CD14-positive monocyte (primary cell): ENCODE measurements at regions not wholly inside any gene's neighbourhood (a gene's known extent, or its start where the extent isn't known, plus 50 kb on each side); places are given as distances from the start of the nearest gene placed in this dataset.

Source experiments
- DNase-seq, 3 donors: peaks; one replicate each; pipeline ENCODE4 v3.0.0-alpha.2; 2011 to 2022
- H2AFZ ChIP-seq: 2 replicates; pipeline ENCODE4 v1.6.0; 2012; ENCODE audit warnings: mild to moderate bottlenecking, low read depth, low read length, inconsistent platforms; ENCODE audit not compliant: insufficient read depth, poor library complexity, severe bottlenecking
- H3K27ac ChIP-seq, 2 donors: 1 replicate in 1 of 2; 2 replicates in 1 of 2; pipeline ENCODE4 v1.5.1; 2012 to 2013; ENCODE audit warnings: low read length in 2 of 2, control low read depth in 1 of 2, inconsistent platforms in 1 of 2, low read depth in 1 of 2, mild to moderate bottlenecking in 1 of 2
- H3K27me3 ChIP-seq, 2 donors: one replicate each; pipeline versions ENCODE4 v1.6.0 to v1.6.1; 2011 to 2013; ENCODE audit warnings: low read length in 2 of 2; ENCODE audit not compliant: control insufficient read depth in 2 of 2, insufficient read depth in 2 of 2
- H3K36me3 ChIP-seq, 2 donors: replicated peaks in 1 of 2; 1 replicate in 1 of 2; 2 replicates in 1 of 2; pipeline versions ENCODE4 v1.5.1 to v1.6.1; 2012 to 2013; ENCODE audit warnings: low read length in 2 of 2, control low read depth in 1 of 2, inconsistent platforms in 1 of 2, mild to moderate bottlenecking in 1 of 2; ENCODE audit not compliant: insufficient read depth in 2 of 2, control insufficient read depth in 1 of 2
- H3K4me1 ChIP-seq, 2 donors: 1 replicate in 1 of 2; 2 replicates in 1 of 2; pipeline versions ENCODE4 v1.5.1 to v1.6.1; 2012 to 2013; ENCODE audit warnings: low read length in 2 of 2, control low read depth in 1 of 2, inconsistent platforms in 1 of 2, mild to moderate bottlenecking in 1 of 2, moderate library complexity in 1 of 2; ENCODE audit not compliant: insufficient read depth in 2 of 2, control insufficient read depth in 1 of 2
- H3K4me2 ChIP-seq: replicated peaks from 2 replicates; pipeline ENCODE3; 2012; ENCODE audit warnings: low read length, moderate library complexity, mild to moderate bottlenecking; ENCODE audit not compliant: poor library complexity, severe bottlenecking; ENCODE audit errors: extremely low read depth
- H3K4me3 ChIP-seq, 3 experiments: fragments of 200-600 bp in 1 of 3; sonication (generic) in 1 of 3; replicated peaks in 1 of 3; 1 replicate in 2 of 3; 2 replicates in 1 of 3; pipeline ENCODE4 v1.5.1; 2011 to 2013; ENCODE audit warnings: low read length in 3 of 3, mild to moderate bottlenecking in 3 of 3, control low read depth in 2 of 3, low read depth in 2 of 3, inconsistent platforms in 1 of 3, moderate library complexity in 1 of 3
- H3K79me2 ChIP-seq: 2 replicates; pipeline ENCODE4 v1.6.0; 2012; ENCODE audit warnings: mild to moderate bottlenecking, control low read depth, inconsistent platforms, low read length, moderate library complexity; ENCODE audit not compliant: insufficient read depth
- H3K9ac ChIP-seq: 2 replicates; pipeline ENCODE4 v1.6.0; 2017; ENCODE audit warnings: low read length, mild to moderate bottlenecking; ENCODE audit not compliant: insufficient read depth, poor library complexity, severe bottlenecking
- H3K9me3 ChIP-seq, 2 donors: replicated peaks in 1 of 2; 1 replicate in 1 of 2; 2 replicates in 1 of 2; pipeline versions ENCODE4 v1.5.1 to v1.6.1; 2012 to 2013; ENCODE audit warnings: low read length in 2 of 2, control low read depth in 1 of 2; ENCODE audit not compliant: control insufficient read depth in 1 of 2, insufficient read depth in 1 of 2
- H4K20me1 ChIP-seq: 2 replicates; pipeline ENCODE4 v1.6.0; 2012; ENCODE audit warnings: mild to moderate bottlenecking, low read length, control low read depth, moderate library complexity; ENCODE audit not compliant: insufficient read depth
- H3K27ac Mint-ChIP-seq, 7 donors: one replicate each; pipeline ENCODE4 v1.8.0; 2020; ENCODE audit warnings: mild to moderate bottlenecking in 7 of 7, mixed read lengths in 7 of 7, moderate library complexity in 6 of 7, inconsistent platforms in 2 of 7
- H3K27me3 Mint-ChIP-seq, 3 donors: one replicate each; pipeline ENCODE4 v1.8.0; 2021 to 2022; ENCODE audit warnings: low read depth in 3 of 3, mild to moderate bottlenecking in 3 of 3, mixed read lengths in 3 of 3, moderate library complexity in 3 of 3, inconsistent platforms in 1 of 3
- H3K36me3 Mint-ChIP-seq, 2 donors: one replicate each; pipeline ENCODE4 v1.8.0; 2020; ENCODE audit warnings: mixed read lengths in 2 of 2, inconsistent platforms in 1 of 2, mild to moderate bottlenecking in 1 of 2
- H3K4me1 Mint-ChIP-seq: one replicate; pipeline ENCODE4 v1.8.0; 2020; ENCODE audit warnings: mild to moderate bottlenecking, mixed read lengths
- H3K4me3 Mint-ChIP-seq, 2 donors: one replicate each; pipeline ENCODE4 v1.8.0; 2020; ENCODE audit warnings: mild to moderate bottlenecking in 2 of 2, mixed read lengths in 2 of 2, moderate library complexity in 1 of 2
- H3K9me3 Mint-ChIP-seq, 7 donors: one replicate each; pipeline ENCODE4 v1.8.0; 2020 to 2022; ENCODE audit warnings: mixed read lengths in 7 of 7, mild to moderate bottlenecking in 6 of 7, moderate library complexity in 6 of 7, inconsistent platforms in 2 of 7
- WGBS: methylation state at CpG from one replicate; pipeline ENCODE4 v1.1.5; 2013; ENCODE audit warnings: missing lambda C conversion rate; ENCODE audit not compliant: insufficient coverage; 5-methylcytosine and 5-hydroxymethylcytosine counted together
- intact Hi-C, 2 donors: fragments of 100-400 bp; cut with micrococcal nuclease; formaldehyde crosslinking; loops; one replicate each; pipeline versions ENCODE4 v1.15.0 to v1.15.1; 2023
- TF ChIP-seq, protein P1 (sequence below): fragments of 200-600 bp; IDR thresholded peaks from one replicate; pipeline ENCODE4 v1.8.0; 2022; ENCODE audit warnings: antibody characterized with exemption, mild to moderate bottlenecking

DNA sequence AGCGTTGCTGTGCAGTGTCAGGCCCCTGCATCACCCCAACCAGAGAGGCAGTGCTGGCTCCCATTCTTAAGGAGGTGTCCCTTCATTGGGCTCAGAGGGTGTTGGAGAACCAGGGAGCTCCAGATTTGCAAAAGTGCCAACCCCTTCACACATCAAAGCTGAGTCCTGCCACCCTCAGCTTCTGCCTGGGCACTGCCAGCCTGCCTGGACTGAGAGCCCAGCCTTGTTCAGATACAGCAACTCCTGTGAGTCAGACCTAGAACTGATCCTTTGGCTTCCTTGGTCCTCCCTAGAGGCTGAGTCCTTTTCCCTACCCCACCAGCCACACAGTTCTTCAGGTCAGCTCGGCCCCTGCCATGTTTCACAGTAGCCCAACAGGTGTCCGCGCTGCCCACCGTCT is 424.9 kb upstream of the MYT1L start:
- Histone ChIP-seq H3K36me3 (no peaks in the 10 kb centered on the region), H3K9me3 (peaks cover 13 to 38% of the 10 kb centered on the region in 2 donors), H3K4me3 (no peak overlapping the region), H3K27me3 (no peaks in the 10 kb centered on the region), H3K4me2 (no peak overlapping the region), H3K27ac (no peak overlapping the region), H4K20me1 (no peaks in the 10 kb centered on the region), H2AFZ (no peak overlapping the region), H3K9ac (no peak overlapping the region), H3K4me1 (peaks cover 7 to 11% of the 10 kb centered on the region in 2 donors), H3K79me2 (no peaks in the 10 kb centered on the region)
- peaks cover 8 to 43% (median 35%) of the 10 kb centered on the region in 7 donors for H3K9me3 Mint-ChIP-seq
- H3K4me3 Mint-ChIP-seq, result no peak overlapping the region
- WGBS, result 91% methylated on average over 4 of the region's 5 CpGs
- TF ChIP-seq, protein P1, sequence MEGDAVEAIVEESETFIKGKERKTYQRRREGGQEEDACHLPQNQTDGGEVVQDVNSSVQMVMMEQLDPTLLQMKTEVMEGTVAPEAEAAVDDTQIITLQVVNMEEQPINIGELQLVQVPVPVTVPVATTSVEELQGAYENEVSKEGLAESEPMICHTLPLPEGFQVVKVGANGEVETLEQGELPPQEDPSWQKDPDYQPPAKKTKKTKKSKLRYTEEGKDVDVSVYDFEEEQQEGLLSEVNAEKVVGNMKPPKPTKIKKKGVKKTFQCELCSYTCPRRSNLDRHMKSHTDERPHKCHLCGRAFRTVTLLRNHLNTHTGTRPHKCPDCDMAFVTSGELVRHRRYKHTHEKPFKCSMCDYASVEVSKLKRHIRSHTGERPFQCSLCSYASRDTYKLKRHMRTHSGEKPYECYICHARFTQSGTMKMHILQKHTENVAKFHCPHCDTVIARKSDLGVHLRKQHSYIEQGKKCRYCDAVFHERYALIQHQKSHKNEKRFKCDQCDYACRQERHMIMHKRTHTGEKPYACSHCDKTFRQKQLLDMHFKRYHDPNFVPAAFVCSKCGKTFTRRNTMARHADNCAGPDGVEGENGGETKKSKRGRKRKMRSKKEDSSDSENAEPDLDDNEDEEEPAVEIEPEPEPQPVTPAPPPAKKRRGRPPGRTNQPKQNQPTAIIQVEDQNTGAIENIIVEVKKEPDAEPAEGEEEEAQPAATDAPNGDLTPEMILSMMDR, result no peak
- peaks cover 12% of the 10 kb centered on the region for H3K4me1 Mint-ChIP-seq
- no peaks in the 10 kb centered on the region for H3K36me3 Mint-ChIP-seq
- H3K27me3 Mint-ChIP-seq, result peaks cover 1 to 5% (median 4%) of the 10 kb centered on the region in 3 donors
- no peak overlapping the region for H3K27ac Mint-ChIP-seq
- intact Hi-C loops, result no loop called here
- DNase-seq, result no peak

DNA sequence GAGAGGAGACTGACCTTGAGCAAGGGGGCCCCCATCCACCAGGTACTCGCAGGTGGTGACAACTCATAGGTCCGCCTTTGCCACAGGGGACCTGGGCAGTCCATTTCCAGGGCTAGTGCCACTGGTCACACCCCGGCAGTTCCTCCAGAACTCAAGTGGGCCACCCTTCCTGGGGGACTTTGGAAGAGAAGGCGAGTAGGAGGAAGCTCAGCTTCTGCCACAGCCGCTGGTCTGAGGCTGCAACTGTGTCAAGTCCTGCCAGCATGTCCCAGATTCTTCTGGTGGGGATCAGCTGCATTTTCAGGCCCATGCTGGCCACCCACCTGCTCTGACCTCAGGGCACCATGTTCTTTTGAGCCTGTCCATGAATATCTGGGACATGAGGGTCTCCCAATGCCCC is 423.9 kb upstream of the MYT1L start:
- no peak for DNase-seq
- Mint-ChIP-seq H3K4me1 (peaks cover 12% of the 10 kb centered on the region), H3K27ac (no peak overlapping the region), H3K4me3 (no peak overlapping the region), H3K9me3 (peaks cover 12 to 37% (median 33%) of the 10 kb centered on the region in 7 donors), H3K36me3 (no peaks in the 10 kb centered on the region), H3K27me3 (peaks cover 1 to 5% (median 4%) of the 10 kb centered on the region in 3 donors)
- Histone ChIP-seq H3K9me3 (peaks cover 14 to 38% of the 10 kb centered on the region in 2 donors), H3K4me3 (no peak overlapping the region), H3K36me3 (no peaks in the 10 kb centered on the region), H3K9ac (no peak overlapping the region), H3K4me1 (peaks cover 7 to 11% of the 10 kb centered on the region in 2 donors), H3K27me3 (no peaks in the 10 kb centered on the region), H3K4me2 (no peak overlapping the region), H3K27ac (no peak overlapping the region), H4K20me1 (no peaks in the 10 kb centered on the region), H3K79me2 (no peaks in the 10 kb centered on the region), H2AFZ (no peak overlapping the region)
- intact Hi-C loops, result no loop called here
- 87% methylated on average over 5 of the region's 5 CpGs for WGBS
- TF ChIP-seq, protein P1, result no peak
